ENCODE measurements at regions not wholly inside any gene's neighbourhood (a gene's known extent, or its start where the extent isn't known, plus 50 kb on each side); places are given as distances from the start of the nearest gene placed in this dataset.

DNA sequence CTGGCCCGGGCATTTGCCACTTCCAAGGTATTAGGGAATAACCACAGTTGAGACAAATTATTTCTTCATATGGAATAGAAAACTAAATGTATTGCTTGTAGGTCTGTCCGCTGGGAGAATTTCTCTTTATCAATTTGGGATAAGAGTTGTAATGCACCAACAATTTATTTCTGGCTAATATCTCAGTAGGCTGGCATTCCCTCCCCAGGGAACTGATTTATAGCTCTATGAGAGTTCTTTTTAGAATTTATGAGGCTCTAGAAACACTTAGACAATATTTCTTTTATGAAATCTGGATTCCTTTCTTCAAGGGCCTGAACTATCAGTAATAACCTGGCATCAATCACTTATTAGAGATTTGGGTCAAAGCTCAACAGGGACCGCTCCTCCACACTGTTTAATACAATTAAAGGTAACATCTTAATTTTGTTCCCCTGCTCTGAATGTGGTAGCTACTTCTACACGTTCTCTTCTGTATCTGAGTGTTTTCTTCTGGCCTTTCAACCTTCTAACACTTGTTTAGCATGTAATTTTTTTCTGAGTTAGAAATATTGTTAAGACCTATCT lies 857.4 kb upstream of the PRR20A start:
- in situ Hi-C loops (cut with HindIII; ENCODE audit: low sequenced_read_pairs), result no loop called here
- no peak for DNase-seq (ENCODE audit: low read depth)
- H3K4me3 ChIP-seq (ENCODE audit: low read depth, low read length), result no peak overlapping the region
- TF ChIP-seq CTCF (IDR thresholded peaks at IDR 0.05; ENCODE audit: low read depth, low read length, missing control alignments), result no peak

GRCh38 chr13:56299650-56300049 lies 841.1 kb upstream of the PRR20A start:
- H3K4me3 ChIP-seq (ENCODE audit: low read depth, low read length), result no peak overlapping the region
- TF ChIP-seq CTCF (IDR thresholded peaks at IDR 0.05; ENCODE audit: low read depth, low read length, missing control alignments), result no peak
- no peak for DNase-seq (ENCODE audit: low read depth)
- in situ Hi-C loops (cut with HindIII; ENCODE audit: low sequenced_read_pairs), result no loop called here

- no peak for TF ChIP-seq CTCF (IDR thresholded peaks at IDR 0.05; ENCODE audit: low read depth, low read length, missing control alignments)
- no peak for DNase-seq (ENCODE audit: low read depth)
- in situ Hi-C loops (cut with HindIII; ENCODE audit: low sequenced_read_pairs), result no loop called here
- no peak overlapping the region for H3K4me3 ChIP-seq (ENCODE audit: low read depth, low read length)
These were observed 826.0 kb upstream of the PRR20A start for GRCh38 chr13:56314765-56315164.

- in situ Hi-C loops (cut with HindIII; ENCODE audit: low sequenced_read_pairs), result no loop called here
- no peak for TF ChIP-seq CTCF (IDR thresholded peaks at IDR 0.05; ENCODE audit: low read depth, low read length, missing control alignments)
- DNase-seq (ENCODE audit: low read depth), result no peak
- H3K4me3 ChIP-seq (ENCODE audit: low read depth, low read length), result no peak overlapping the region
These were observed 822.9 kb upstream of the PRR20A start for GRCh38 chr13:56317841-56318240.

GRCh38 chr13:56332671-56333070 lies 808.0 kb upstream of the PRR20A start:
- no peak for TF ChIP-seq CTCF (IDR thresholded peaks at IDR 0.05; ENCODE audit: low read depth, low read length, missing control alignments)
- H3K4me3 ChIP-seq (ENCODE audit: low read depth, low read length), result no peak overlapping the region
- no peak for DNase-seq (ENCODE audit: low read depth)
- in situ Hi-C loops (cut with HindIII; ENCODE audit: low sequenced_read_pairs), result no loop called here

DNA sequence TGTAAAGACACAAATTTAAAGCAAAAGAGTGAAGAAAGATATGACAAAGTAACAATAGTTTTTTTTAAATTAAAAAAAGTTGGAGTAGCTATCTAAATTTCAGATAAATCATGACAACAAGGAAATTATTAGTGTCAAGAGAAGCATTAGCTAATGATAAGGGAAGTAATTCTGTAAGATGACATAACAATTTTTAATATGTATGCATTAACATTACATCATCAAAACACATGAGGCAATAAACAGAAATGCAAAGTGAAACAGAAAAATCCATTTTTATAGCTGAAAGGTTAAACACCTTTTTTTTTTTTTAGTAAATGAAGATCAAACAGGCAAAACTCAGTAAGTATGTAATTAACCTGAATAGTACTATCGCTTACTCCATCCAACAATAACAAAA lies 804.9 kb upstream of the PRR20A start:
- no peak overlapping the region for H3K4me3 ChIP-seq (ENCODE audit: low read depth, low read length)
- TF ChIP-seq CTCF (IDR thresholded peaks at IDR 0.05; ENCODE audit: low read depth, low read length, missing control alignments), result no peak
- in situ Hi-C loops (cut with HindIII; ENCODE audit: low sequenced_read_pairs), result no loop called here
- no peak for DNase-seq (ENCODE audit: low read depth)

- no peak for TF ChIP-seq CTCF (IDR thresholded peaks at IDR 0.05; ENCODE audit: low read depth, low read length, missing control alignments)
- H3K4me3 ChIP-seq (ENCODE audit: low read depth, low read length), result no peak overlapping the region
- in situ Hi-C loops (cut with HindIII; ENCODE audit: low sequenced_read_pairs), result no loop called here
- DNase-seq (ENCODE audit: low read depth), result no peak
These were observed 802.3 kb upstream of the PRR20A start for GRCh38 chr13:56338421-56338820.
